Activated naive CD8-positive, alpha-beta T cell treated with anti-CD3 and anti-CD28 coated beads, Interleukin-2, amount 50 U/mL, for 24 hours (primary cell): ENCODE measurements at regions not wholly inside any gene's neighbourhood (a gene's known extent, or its start where the extent isn't known, plus 50 kb on each side); places are given as distances from the start of the nearest gene placed in this dataset.
"Not testable (repeated sequence)": the region's sequence is repeated elsewhere in the genome, so short reads cannot be mapped to it uniquely, and the experiment has no call there.

Experiments used
- ATAC-seq: fragments of 150-1000 bp; cut with Tn5 transposase; one replicate; pipeline ENCODE4 v1.10.0; 2021
- DNase-seq: peaks from one replicate; pipeline ENCODE4 v3.0.0; 2021
- H3K27ac Mint-ChIP-seq: one replicate; pipeline ENCODE4 v1.8.0; 2021; ENCODE audit warnings: mild to moderate bottlenecking, mixed read lengths
- H3K27me3 Mint-ChIP-seq: one replicate; pipeline ENCODE4 v1.8.0; 2021; ENCODE audit warnings: mixed read lengths
- H3K36me3 Mint-ChIP-seq: one replicate; pipeline ENCODE4 v1.8.0; 2021; ENCODE audit warnings: low read depth, mixed read lengths
- H3K4me1 Mint-ChIP-seq: one replicate; pipeline ENCODE4 v1.8.0; 2021; ENCODE audit warnings: mixed read lengths
- H3K4me3 Mint-ChIP-seq: one replicate; pipeline ENCODE4 v1.8.0; 2021; ENCODE audit warnings: mild to moderate bottlenecking, moderate library complexity, mixed read lengths
- H3K9me3 Mint-ChIP-seq: one replicate; pipeline ENCODE4 v1.8.0; 2021; ENCODE audit warnings: mixed read lengths

GRCh38 chr4:137768196-137768595 is 235.9 kb upstream of the PCDH18 start:
- DNase-seq (no peak), ATAC-seq (no peak)

GRCh38 chr4:137762591-137762990 is 230.3 kb upstream of the PCDH18 start:
- no peaks in the 10 kb centered on the region for H3K4me1 Mint-ChIP-seq
- no peak overlapping the region for H3K27ac Mint-ChIP-seq
- ATAC-seq, result no peak
- no peaks in the 10 kb centered on the region for H3K9me3 Mint-ChIP-seq
- H3K27me3 Mint-ChIP-seq, result no peaks in the 10 kb centered on the region
- DNase-seq, result no peak
- H3K36me3 Mint-ChIP-seq, result no peaks in the 10 kb centered on the region
- no peak overlapping the region for H3K4me3 Mint-ChIP-seq

More at GRCh38 chr4:137768196-137768595, 235.9 kb upstream of the PCDH18 start:
- Mint-ChIP-seq H3K27ac (no peak overlapping the region), H3K9me3 (peaks cover 6% of the 10 kb centered on the region), H3K4me3 (no peak overlapping the region), H3K27me3 (no peaks in the 10 kb centered on the region), H3K4me1 (no peaks in the 10 kb centered on the region), H3K36me3 (no peaks in the 10 kb centered on the region)

GRCh38 chr4:137754652-137755471 is 222.6 kb upstream of the PCDH18 start:
- H3K4me3 Mint-ChIP-seq, result no peak overlapping the region

GRCh38 chr4:137749466-137749865 is 217.2 kb upstream of the PCDH18 start:
- peaks cover 9% of the 10 kb centered on the region for H3K9me3 Mint-ChIP-seq
- no peaks in the 10 kb centered on the region for H3K27me3 Mint-ChIP-seq
- no peaks in the 10 kb centered on the region for H3K4me1 Mint-ChIP-seq
- no peaks in the 10 kb centered on the region for H3K36me3 Mint-ChIP-seq
- no peak for ATAC-seq
- DNase-seq, result no peak
- H3K27ac Mint-ChIP-seq, result no peak overlapping the region
- H3K4me3 Mint-ChIP-seq, result no peak overlapping the region

More at GRCh38 chr4:137754652-137755471, 222.6 kb upstream of the PCDH18 start:
- Mint-ChIP-seq H3K27ac (no peak overlapping the region), H3K9me3 (peaks cover 4% of the 10 kb centered on the region), H3K27me3 (no peaks in the 10 kb centered on the region), H3K36me3 (no peaks in the 10 kb centered on the region), H3K4me1 (no peaks in the 10 kb centered on the region)
- ATAC-seq (no peak), DNase-seq (no peak)

GRCh38 chr4:137748616-137749015 is 216.3 kb upstream of the PCDH18 start:
- H3K27ac Mint-ChIP-seq, result no peak overlapping the region
- no peak for ATAC-seq
- H3K4me3 Mint-ChIP-seq, result no peak overlapping the region
- no peak for DNase-seq
- peaks cover 9% of the 10 kb centered on the region for H3K9me3 Mint-ChIP-seq
- H3K27me3 Mint-ChIP-seq, result no peaks in the 10 kb centered on the region
- H3K36me3 Mint-ChIP-seq, result no peaks in the 10 kb centered on the region
- H3K4me1 Mint-ChIP-seq, result no peaks in the 10 kb centered on the region

GRCh38 chr4:137740141-137740540 is 207.8 kb upstream of the PCDH18 start:
- no peaks in the 10 kb centered on the region for H3K27me3 Mint-ChIP-seq
- H3K36me3 Mint-ChIP-seq, result no peaks in the 10 kb centered on the region
- ATAC-seq (no peak), DNase-seq (no peak)
- H3K4me1 Mint-ChIP-seq, result no peaks in the 10 kb centered on the region
- peaks cover 4% of the 10 kb centered on the region for H3K9me3 Mint-ChIP-seq
- no peak overlapping the region for H3K4me3 Mint-ChIP-seq
- no peak overlapping the region for H3K27ac Mint-ChIP-seq

GRCh38 chr4:137739391-137739790 is 207.1 kb upstream of the PCDH18 start:
- H3K27me3 Mint-ChIP-seq, result no peaks in the 10 kb centered on the region
- DNase-seq (no peak), ATAC-seq (no peak)
- no peak overlapping the region for H3K27ac Mint-ChIP-seq
- no peaks in the 10 kb centered on the region for H3K4me1 Mint-ChIP-seq
- H3K9me3 Mint-ChIP-seq, result peaks cover 4% of the 10 kb centered on the region
- H3K36me3 Mint-ChIP-seq, result no peaks in the 10 kb centered on the region
- H3K4me3 Mint-ChIP-seq, result no peak overlapping the region

GRCh38 chr4:137738375-137738990 is 206.2 kb upstream of the PCDH18 start:
- Mint-ChIP-seq H3K27me3 (no peaks in the 10 kb centered on the region), H3K36me3 (no peaks in the 10 kb centered on the region), H3K27ac (no peak overlapping the region), H3K9me3 (peaks cover 4% of the 10 kb centered on the region), H3K4me3 (no peak overlapping the region), H3K4me1 (no peaks in the 10 kb centered on the region)
- ATAC-seq (no peak), DNase-seq (no peak)

GRCh38 chr4:137735561-137736104 is 203.3 kb upstream of the PCDH18 start:
- ATAC-seq, result no peak
- peaks cover 11% of the 10 kb centered on the region for H3K9me3 Mint-ChIP-seq
- no peak for DNase-seq
- H3K4me3 Mint-ChIP-seq, result no peak overlapping the region
- no peak overlapping the region for H3K27ac Mint-ChIP-seq
- no peaks in the 10 kb centered on the region for H3K4me1 Mint-ChIP-seq
- no peaks in the 10 kb centered on the region for H3K27me3 Mint-ChIP-seq
- H3K36me3 Mint-ChIP-seq, result no peaks in the 10 kb centered on the region

GRCh38 chr4:137733174-137734141 is 201.2 kb upstream of the PCDH18 start:
- not testable (repeated sequence) for H3K27ac Mint-ChIP-seq, H3K36me3 Mint-ChIP-seq, ATAC-seq, H3K4me1 Mint-ChIP-seq, H3K27me3 Mint-ChIP-seq, H3K4me3 Mint-ChIP-seq, DNase-seq
- H3K9me3 Mint-ChIP-seq, result peaks cover 19% of the 10 kb centered on the region

- Mint-ChIP-seq H3K4me3 (no peak overlapping the region), H3K27me3 (no peaks in the 10 kb centered on the region), H3K4me1 (no peaks in the 10 kb centered on the region), H3K36me3 (no peaks in the 10 kb centered on the region), H3K9me3 (peaks cover 7% of the 10 kb centered on the region), H3K27ac (no peak overlapping the region)
- no peak for ATAC-seq
- no peak for DNase-seq
These were observed 190.6 kb upstream of the PCDH18 start for GRCh38 chr4:137722910-137723309.

GRCh38 chr4:137711502-137711901 is 179.2 kb upstream of the PCDH18 start:
- no peak for DNase-seq
- peaks cover 7% of the 10 kb centered on the region for H3K9me3 Mint-ChIP-seq
- no peaks in the 10 kb centered on the region for H3K27me3 Mint-ChIP-seq
- no peak overlapping the region for H3K27ac Mint-ChIP-seq
- no peaks in the 10 kb centered on the region for H3K4me1 Mint-ChIP-seq
- no peaks in the 10 kb centered on the region for H3K36me3 Mint-ChIP-seq
- no peak for ATAC-seq
- H3K4me3 Mint-ChIP-seq, result no peak overlapping the region

- H3K4me3 Mint-ChIP-seq, result no peak overlapping the region
- H3K4me1 Mint-ChIP-seq, result no peaks in the 10 kb centered on the region
- peaks cover 7% of the 10 kb centered on the region for H3K9me3 Mint-ChIP-seq
- no peaks in the 10 kb centered on the region for H3K36me3 Mint-ChIP-seq
- no peak overlapping the region for H3K27ac Mint-ChIP-seq
- no peaks in the 10 kb centered on the region for H3K27me3 Mint-ChIP-seq
- DNase-seq, result no peak
- no peak for ATAC-seq
These were observed 175.3 kb upstream of the PCDH18 start for GRCh38 chr4:137707626-137708025.

- no peak for ATAC-seq
- peaks cover 7% of the 10 kb centered on the region for H3K9me3 Mint-ChIP-seq
- DNase-seq, result no peak
- no peaks in the 10 kb centered on the region for H3K4me1 Mint-ChIP-seq
- H3K4me3 Mint-ChIP-seq, result no peak overlapping the region
- H3K36me3 Mint-ChIP-seq, result no peaks in the 10 kb centered on the region
- no peaks in the 10 kb centered on the region for H3K27me3 Mint-ChIP-seq
- H3K27ac Mint-ChIP-seq, result no peak overlapping the region
These were observed 174.9 kb upstream of the PCDH18 start for GRCh38 chr4:137707102-137707620.
